Posterior cingulate gyrus (tissue), 11 donors: ENCODE measurements at regions not wholly inside any gene's neighbourhood (a gene's known extent, or its start where the extent isn't known, plus 50 kb on each side); places are given as distances from the start of the nearest gene placed in this dataset.
"Not testable (repeated sequence)": the region's sequence is repeated elsewhere in the genome, so short reads cannot be mapped to it uniquely, and the experiment has no call there.

Experiments used
- DNase-seq, 10 donors: peaks; one replicate each; pipeline versions ENCODE4 v3.0.0 to v3.0.0-alpha.2; 2020 to 2021; ENCODE audit warnings: mixed read lengths in 3 of 10
- intact Hi-C: fragments of 100-400 bp; cut with DNase I; formaldehyde crosslinking; loops from one replicate; pipeline ENCODE4 v1.15.1; 2023

GRCh38 chr4:18198653-18199052 is 177.1 kb upstream of the LCORL start:
- intact Hi-C loops, result no loop called here
- DNase-seq, result no peak

GRCh38 chr4:18197467-18197866 is 175.9 kb upstream of the LCORL start:
- intact Hi-C loops, result no loop called here
- no peak for DNase-seq

- DNase-seq, result peak in 1 of 10 donors; percentile 54
- intact Hi-C loops, result no loop called here
Measured at GRCh38 chr4:18194278-18194677, 172.7 kb upstream of the LCORL start.

DNA sequence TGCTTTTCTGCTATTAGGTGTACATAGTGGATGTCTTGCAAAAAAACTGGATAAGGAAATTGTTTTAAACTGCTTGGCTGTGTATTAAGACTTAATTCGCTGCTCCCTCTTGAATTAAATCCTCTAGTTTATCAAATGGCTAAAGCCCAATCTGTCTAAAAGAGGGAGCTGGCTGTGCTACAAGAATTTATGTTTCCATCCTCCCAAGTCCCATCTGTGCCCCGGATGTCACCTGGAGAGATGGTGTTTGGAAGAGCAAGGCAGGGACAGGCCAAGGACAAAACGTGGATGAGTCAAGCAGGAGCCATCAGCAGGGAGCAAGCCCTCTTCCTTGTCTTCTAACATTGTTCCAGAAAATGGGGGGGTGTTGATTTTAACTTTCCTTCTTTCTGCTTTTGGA is 171.3 kb upstream of the LCORL start:
- intact Hi-C loops, result no loop called here
- DNase-seq, result no peak

- intact Hi-C loops, result no loop called here
Measured at GRCh38 chr4:18185491-18185890, 163.9 kb upstream of the LCORL start.

GRCh38 chr4:18180892-18181291 is 159.3 kb upstream of the LCORL start:
- no peak for DNase-seq
- intact Hi-C loops, result no loop called here

More at GRCh38 chr4:18185491-18185890, 163.9 kb upstream of the LCORL start:
- no peak for DNase-seq

- intact Hi-C loops, result no loop called here
- no peak for DNase-seq
Measured at GRCh38 chr4:18180122-18180521, 158.6 kb upstream of the LCORL start.

GRCh38 chr4:18171896-18172295 is 150.3 kb upstream of the LCORL start:
- intact Hi-C loops, result no loop called here
- DNase-seq, result no peak

DNA sequence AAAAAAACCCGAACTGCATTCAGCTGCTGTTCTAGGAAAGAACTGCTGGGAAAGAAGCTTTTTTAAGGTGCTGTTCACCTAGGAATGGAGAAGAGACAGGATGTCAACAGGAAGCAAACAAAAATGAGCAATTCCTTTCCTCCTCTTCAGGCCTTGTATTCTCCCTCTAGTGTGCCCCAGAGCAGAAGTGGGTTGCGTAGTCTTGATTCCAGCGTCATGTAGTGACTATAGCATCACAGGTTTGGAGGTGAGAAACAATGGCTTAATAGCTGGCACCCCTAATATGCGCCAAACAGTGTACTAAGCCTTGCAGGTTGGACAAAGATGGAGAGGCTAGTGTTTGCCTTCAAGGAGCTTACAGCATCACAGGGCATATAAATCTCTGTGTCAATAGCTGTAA is 146.3 kb upstream of the LCORL start:
- intact Hi-C loops, result no loop called here
- DNase-seq, result no peak

DNA sequence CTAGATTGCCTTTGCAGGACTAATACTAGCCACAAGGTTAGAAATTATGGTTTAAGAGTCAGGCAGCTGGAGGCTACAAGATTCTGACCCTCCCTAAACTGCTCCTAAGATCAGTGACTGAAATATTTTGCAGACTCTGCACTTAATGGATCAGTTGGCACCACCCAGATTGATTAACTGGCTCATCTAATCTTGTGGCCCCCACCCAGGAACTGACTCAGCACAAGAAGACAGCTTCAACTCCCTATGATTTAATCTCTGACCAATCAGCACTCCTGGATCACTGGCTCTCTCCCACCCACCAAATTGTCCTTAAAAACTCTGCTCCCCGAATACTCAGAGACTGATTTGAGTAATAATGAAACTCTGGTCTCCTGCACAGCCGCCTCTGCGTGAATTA is 145.4 kb upstream of the LCORL start:
- intact Hi-C loops, result no loop called here
- DNase-seq, result no peak

- intact Hi-C loops, result no loop called here
- DNase-seq, result no peak
Measured at GRCh38 chr4:18162453-18162852, 140.9 kb upstream of the LCORL start.

DNA sequence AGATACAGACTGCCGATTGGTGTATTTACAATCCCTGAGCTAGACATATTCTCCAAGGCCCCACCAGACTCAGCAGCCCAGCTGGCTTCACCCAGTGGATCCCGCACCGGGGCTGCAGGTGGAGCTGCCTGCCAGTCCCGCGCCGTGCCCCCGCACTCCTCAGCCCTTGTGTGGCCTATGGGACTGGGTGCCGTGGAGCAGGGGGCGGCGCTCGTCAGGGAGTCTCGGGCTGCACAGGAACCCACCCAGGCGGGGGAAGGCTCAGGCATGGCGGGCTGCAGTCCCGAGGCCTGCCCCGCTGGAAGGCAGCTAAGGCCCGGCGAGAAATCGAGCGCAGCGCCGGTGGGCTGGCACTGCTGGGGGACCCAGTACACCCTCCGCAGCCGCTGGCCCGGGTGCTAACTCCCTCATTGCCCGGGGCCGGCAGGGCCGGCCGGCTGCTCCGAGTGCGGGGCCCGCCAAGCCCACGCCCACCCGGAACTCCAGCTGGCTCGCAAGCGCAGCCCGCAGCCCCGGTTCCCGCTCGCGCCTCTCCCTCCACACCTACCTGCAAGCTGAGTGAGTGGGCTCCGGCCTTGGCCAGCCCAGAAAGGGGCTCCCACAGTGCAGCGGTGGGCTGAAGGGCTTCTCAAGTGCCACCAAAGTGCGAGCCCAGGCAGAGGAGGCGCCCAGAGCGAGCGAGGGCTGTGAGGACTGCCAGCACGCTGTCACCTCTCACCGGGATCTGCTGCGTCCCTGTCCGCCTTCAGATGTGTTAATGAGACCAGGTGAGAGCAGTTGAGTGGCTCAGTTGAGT is 137.8 kb upstream of the LCORL start:
- intact Hi-C loops, result not testable (repeated sequence)
- peak in 3 of 10 donors; percentile 62 to 75 (median 63) for DNase-seq

DNA sequence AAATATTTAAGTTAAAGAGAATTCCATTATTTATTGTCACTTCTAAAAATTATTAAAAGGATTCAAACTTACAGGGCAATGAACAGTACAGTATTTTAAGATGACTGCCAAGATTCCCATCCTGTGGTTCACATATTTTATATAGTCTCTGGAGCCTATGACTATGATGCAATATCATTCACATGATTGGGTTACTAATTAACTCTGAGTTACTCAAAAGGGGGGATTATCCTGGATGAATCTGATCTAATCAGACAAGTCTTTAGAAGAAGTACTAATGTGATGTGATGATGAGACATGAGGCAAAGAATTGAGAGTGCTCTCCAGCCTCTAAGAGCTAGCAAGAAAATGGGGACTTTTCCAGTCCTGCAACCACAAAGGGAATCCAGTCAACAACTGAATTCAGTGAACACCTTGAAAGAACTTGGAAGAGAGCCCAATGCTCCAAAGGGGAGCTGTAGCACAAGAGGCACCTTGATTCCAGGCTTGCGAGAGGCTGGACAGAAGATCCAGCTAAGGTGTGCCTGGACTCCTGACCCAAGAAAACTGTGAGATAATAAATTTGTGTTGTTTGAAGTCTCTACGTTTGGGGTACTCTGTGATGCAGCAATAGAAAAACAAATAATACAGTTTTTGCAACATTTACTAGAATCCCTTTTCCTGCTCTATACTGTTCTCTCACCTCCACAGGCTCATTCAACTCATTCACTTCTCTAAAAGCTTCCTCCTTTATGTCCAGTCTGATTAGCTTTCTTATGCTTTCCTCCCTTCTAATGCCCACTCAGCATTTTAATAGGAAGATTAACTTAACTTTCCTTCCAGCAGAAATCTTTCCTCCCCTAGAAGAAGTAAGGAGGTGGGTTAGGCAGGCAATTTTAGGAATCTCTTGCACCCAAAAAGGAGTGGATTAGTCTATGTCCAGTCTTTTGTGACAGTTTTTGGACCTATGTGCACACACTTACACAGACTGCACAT is 133.8 kb upstream of the LCORL start:
- no peak for DNase-seq
- intact Hi-C loops, result no loop called here

- DNase-seq, result peak in 1 of 10 donors; percentile 27
- intact Hi-C loops, result no loop called here
Measured at GRCh38 chr4:18138076-18138665, 116.6 kb upstream of the LCORL start.

- intact Hi-C loops, result no loop called here
- DNase-seq, result no peak
Measured at GRCh38 chr4:18134111-18134510, 112.6 kb upstream of the LCORL start.

DNA sequence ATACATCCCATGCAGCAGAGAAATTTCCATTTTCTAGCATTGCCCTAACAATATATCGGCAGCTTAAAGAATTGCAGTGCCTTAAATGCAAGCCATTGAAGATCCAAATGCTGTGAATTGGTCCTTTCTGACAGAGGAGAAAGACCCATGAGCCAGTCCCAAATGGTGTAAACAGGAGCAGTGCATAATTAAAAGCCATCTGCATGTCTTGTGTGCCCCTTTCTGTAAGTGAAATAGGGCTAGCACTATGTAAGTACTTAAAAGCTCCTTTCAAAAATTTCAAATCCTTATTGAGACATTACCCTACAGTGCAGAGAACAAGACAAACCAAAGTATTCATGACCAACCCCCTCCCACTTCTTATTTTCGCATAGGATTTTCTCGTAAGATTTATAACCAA is 108.7 kb upstream of the LCORL start:
- intact Hi-C loops, result no loop called here
- no peak for DNase-seq

DNA sequence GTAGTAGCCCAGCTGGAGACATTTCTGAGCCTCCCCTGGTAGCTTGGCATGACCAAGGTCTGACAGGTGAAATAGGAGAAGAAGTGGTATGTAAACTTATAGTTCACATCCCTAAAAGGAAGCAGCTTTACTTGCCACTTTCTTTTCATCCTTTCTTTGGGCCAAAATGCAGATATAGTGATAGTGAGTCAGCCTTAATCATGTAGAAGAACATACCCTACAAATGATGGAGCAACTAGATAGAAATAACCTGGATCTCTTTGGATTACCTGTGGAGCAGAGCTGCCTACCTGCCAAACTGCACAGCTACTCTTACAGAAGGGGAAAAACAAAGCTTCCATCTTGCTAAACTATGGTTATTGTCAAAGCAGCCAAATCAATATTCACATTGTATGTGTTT is 106.7 kb upstream of the LCORL start:
- intact Hi-C loops, result no loop called here
- DNase-seq, result no peak

DNA sequence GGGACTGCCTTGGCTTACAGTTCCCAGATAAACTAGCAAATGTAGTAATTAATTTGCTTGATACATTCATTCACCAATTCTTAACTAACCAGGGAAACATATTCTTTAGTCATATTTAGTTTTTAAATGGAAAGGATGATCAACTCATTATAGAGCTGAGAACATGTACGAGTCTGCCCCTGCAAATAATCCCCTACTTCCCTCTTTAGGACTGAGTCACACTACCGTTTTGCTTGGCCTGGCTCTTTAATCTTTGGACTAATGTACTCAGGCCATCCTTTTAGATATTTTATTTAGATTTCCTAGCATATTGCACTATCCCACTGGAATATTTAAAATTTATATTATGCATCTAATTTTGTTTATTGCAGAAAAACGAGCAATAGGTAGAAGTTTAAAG is 105.5 kb upstream of the LCORL start:
- intact Hi-C loops, result no loop called here
- no peak for DNase-seq

DNA sequence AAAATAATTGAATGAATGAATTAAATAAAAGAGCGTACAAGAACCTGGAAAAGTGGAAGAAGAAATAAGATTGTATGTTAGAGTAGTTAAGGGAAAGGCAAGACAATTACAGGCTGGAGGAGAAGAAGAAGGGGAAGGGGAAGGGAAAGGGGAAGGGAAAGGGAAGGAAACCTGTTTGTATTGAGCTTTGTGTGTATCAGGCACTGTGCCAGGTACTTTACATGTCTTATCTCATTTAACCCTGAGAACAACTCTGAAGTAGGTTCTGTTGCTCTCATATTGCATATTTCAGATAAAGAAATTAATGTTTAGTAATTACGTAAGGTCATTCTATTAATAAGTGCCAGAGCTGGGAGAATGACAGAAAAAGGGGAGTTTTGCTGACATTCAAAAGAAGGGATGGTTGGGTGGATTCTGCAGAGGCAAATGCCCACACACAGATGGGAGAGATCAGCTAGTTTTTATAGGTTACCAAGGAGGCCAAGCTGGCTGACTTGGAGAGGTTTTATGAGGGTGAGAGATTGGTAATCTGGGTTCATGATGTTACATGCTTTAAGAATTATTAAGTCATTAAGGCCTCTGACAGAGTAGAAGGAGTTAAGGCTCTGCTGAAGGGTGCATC is 92.3 kb upstream of the LCORL start:
- no peak for DNase-seq
- intact Hi-C loops, result no loop called here

DNA sequence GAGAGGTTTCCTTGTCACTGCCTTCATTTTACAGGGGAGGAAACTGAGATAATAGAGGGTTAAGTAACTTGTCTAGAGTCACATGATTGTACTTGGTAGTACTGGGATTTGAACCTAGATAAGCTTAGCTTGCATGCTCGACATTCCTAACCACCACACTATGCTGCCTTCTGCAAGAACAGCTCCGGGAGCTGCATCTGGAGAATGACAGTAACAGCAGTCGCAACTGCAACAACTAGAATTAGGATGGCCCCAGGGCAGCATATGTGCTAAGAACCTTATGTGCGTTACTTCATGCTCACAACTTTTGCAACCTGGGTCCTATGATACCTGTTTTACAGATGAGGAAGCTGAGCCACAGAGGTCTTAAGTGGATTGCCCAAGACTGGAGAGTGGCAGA is 89.5 kb upstream of the LCORL start:
- no peak for DNase-seq
- intact Hi-C loops, result no loop called here

- DNase-seq, result no peak
- intact Hi-C loops, result no loop called here
Measured at GRCh38 chr4:18110099-18110498, 88.5 kb upstream of the LCORL start.
